Neuronal stem cell (in vitro differentiated cells): ENCODE measurements at regions not wholly inside any gene's neighbourhood (a gene's known extent, or its start where the extent isn't known, plus 50 kb on each side); places are given as distances from the start of the nearest gene placed in this dataset.

Experiments used
- DNase-seq: peaks from one replicate; pipeline ENCODE4 v3.0.0-alpha.2; 2013; ENCODE audit warnings: low spot score
- H2AFZ ChIP-seq: one replicate; pipeline ENCODE4 v1.6.1; 2013; ENCODE audit warnings: mild to moderate bottlenecking, low read length, inconsistent platforms
- H2AK5ac ChIP-seq: 2 replicates; pipeline ENCODE4 v1.6.1; 2013; ENCODE audit warnings: low read depth, mild to moderate bottlenecking, inconsistent platforms, low read length, moderate library complexity, mixed read lengths
- H2BK120ac ChIP-seq: 2 replicates; pipeline ENCODE4 v1.6.1; 2013; ENCODE audit warnings: low read depth, mild to moderate bottlenecking, inconsistent platforms, low read length, moderate library complexity, mixed read lengths
- H2BK12ac ChIP-seq: one replicate; pipeline ENCODE4 v1.6.1; 2013; ENCODE audit warnings: low read length, inconsistent platforms
- H2BK15ac ChIP-seq: 2 replicates; pipeline ENCODE4 v1.6.1; 2013; ENCODE audit warnings: mild to moderate bottlenecking, low read length, inconsistent platforms, mixed read lengths
- H2BK5ac ChIP-seq: one replicate; pipeline ENCODE4 v1.6.1; 2013; ENCODE audit warnings: inconsistent platforms, mild to moderate bottlenecking, low read length, moderate library complexity
- H3K14ac ChIP-seq: one replicate; pipeline ENCODE4 v1.6.1; 2013; ENCODE audit warnings: low read length, inconsistent platforms
- H3K18ac ChIP-seq: 2 replicates; pipeline ENCODE4 v1.6.1; 2013; ENCODE audit warnings: low read length, inconsistent platforms
- H3K23ac ChIP-seq: 2 replicates; pipeline ENCODE4 v1.6.1; 2013; ENCODE audit warnings: low read depth, mild to moderate bottlenecking, mixed read lengths, low read length, inconsistent platforms; ENCODE audit not compliant: poor library complexity
- H3K27ac ChIP-seq: replicated peaks from 3 replicates; pipeline ENCODE4 v1.5.1; 2013; ENCODE audit warnings: low read length, inconsistent platforms
- H3K27me3 ChIP-seq, 3 experiments: 2 replicates each; pipeline ENCODE4 v1.6.1; 2013; ENCODE audit warnings: low read length in 3 of 3, mild to moderate bottlenecking in 2 of 3, inconsistent platforms in 1 of 3, low read depth in 1 of 3, mixed read lengths in 1 of 3, moderate library complexity in 1 of 3; ENCODE audit not compliant: control insufficient read depth in 3 of 3, insufficient read depth in 3 of 3
- H3K36me3 ChIP-seq, 2 donors: replicated peaks in 1 of 2; 2 replicates each; pipeline ENCODE4 v1.6.1; 2013; ENCODE audit warnings: low read length in 2 of 2; ENCODE audit not compliant: control insufficient read depth in 2 of 2, insufficient read depth in 2 of 2
- H3K4ac ChIP-seq: 2 replicates; pipeline ENCODE4 v1.6.1; 2013; ENCODE audit warnings: inconsistent platforms, mild to moderate bottlenecking, low read length, moderate library complexity
- H3K4me1 ChIP-seq, 2 donors: 1 replicate in 1 of 2; 2 replicates in 1 of 2; pipeline ENCODE4 v1.6.1; 2013; ENCODE audit warnings: low read length in 2 of 2, low read depth in 1 of 2; ENCODE audit not compliant: control insufficient read depth in 2 of 2, insufficient read depth in 1 of 2
- H3K4me2 ChIP-seq: one replicate; pipeline ENCODE4 v1.6.1; 2013; ENCODE audit warnings: mild to moderate bottlenecking, low read length, inconsistent platforms; ENCODE audit not compliant: insufficient read depth, poor library complexity, severe bottlenecking
- H3K4me3 ChIP-seq, 2 donors: 2 replicates each; pipeline ENCODE4 v1.5.1; 2013; ENCODE audit warnings: low read length in 2 of 2, mild to moderate bottlenecking in 2 of 2, inconsistent platforms in 1 of 2, moderate library complexity in 1 of 2
- H3K79me1 ChIP-seq: one replicate; pipeline ENCODE4 v1.6.1; 2013; ENCODE audit warnings: low read depth, mild to moderate bottlenecking, inconsistent platforms, low read length, moderate library complexity
- H3K9ac ChIP-seq: one replicate; pipeline ENCODE4 v1.6.1; 2013; ENCODE audit warnings: mild to moderate bottlenecking, low read depth, low read length, inconsistent platforms; ENCODE audit not compliant: poor library complexity
- H3K9me3 ChIP-seq, 2 donors: replicated peaks in 1 of 2; 2 replicates each; pipeline versions ENCODE3 to v1.6.1; 2013; ENCODE audit warnings: low read length in 2 of 2, mild to moderate bottlenecking in 2 of 2, inconsistent platforms in 1 of 2, low read depth in 1 of 2, mixed read lengths in 1 of 2, moderate library complexity in 1 of 2; ENCODE audit not compliant: control insufficient read depth in 2 of 2, insufficient read depth in 1 of 2
- H4K8ac ChIP-seq: one replicate; pipeline ENCODE4 v1.6.1; 2013; ENCODE audit warnings: low read depth, mild to moderate bottlenecking, inconsistent platforms, low read length, moderate library complexity
- H4K91ac ChIP-seq: one replicate; pipeline ENCODE4 v1.6.1; 2013; ENCODE audit warnings: low read length, low read depth, mild to moderate bottlenecking, inconsistent platforms; ENCODE audit not compliant: poor library complexity
- WGBS, 2 donors: extraction: QIAGEN DNeasy Blood & Tissue Kit; methylation state at CpG; one replicate each; pipeline ENCODE4 v1.1.7; 2013; ENCODE audit warnings: missing lambda C conversion rate in 2 of 2, mixed read lengths in 1 of 2; ENCODE audit not compliant: insufficient read length in 2 of 2, insufficient replicate concordance in 1 of 2; ENCODE audit errors: extremely low coverage in 2 of 2; 5-methylcytosine and 5-hydroxymethylcytosine counted together

- Histone ChIP-seq H3K4me1 (no peaks in the 10 kb centered on the region), H3K14ac (no peak overlapping the region), H2AK5ac (no peak overlapping the region), H4K8ac (no peak overlapping the region), H2BK15ac (no peak overlapping the region), H2BK5ac (no peak overlapping the region), H3K27me3 (peaks cover 0 to 25% (median 0%) of the 10 kb centered on the region in 3 experiments), H3K18ac (no peak overlapping the region), H3K4me2 (no peak overlapping the region), H2BK120ac (no peak overlapping the region), H3K4me3 (no peak overlapping the region), H3K4ac (no peak overlapping the region), H3K79me1 (no peaks in the 10 kb centered on the region), H4K91ac (no peak overlapping the region), H3K9ac (no peak overlapping the region), H2BK12ac (no peak overlapping the region), H3K9me3 (no peaks in the 10 kb centered on the region), H3K27ac (no peak overlapping the region), H3K36me3 (no peaks in the 10 kb centered on the region), H3K23ac (no peak overlapping the region), H2AFZ (no peak overlapping the region)
- no CpG with 5 or more reads among the region's 22 CpGs for WGBS, 2 donors
- DNase-seq, result no peak
Observed at GRCh38 chr11:69925366-69926196, 106.4 kb upstream of the FGF3 start.

- Histone ChIP-seq H3K18ac (no peak overlapping the region), H2BK5ac (no peak overlapping the region), H2AK5ac (no peak overlapping the region), H2BK15ac (no peak overlapping the region), H3K36me3 (no peaks in the 10 kb centered on the region), H3K79me1 (no peaks in the 10 kb centered on the region), H3K23ac (no peak overlapping the region), H4K8ac (no peak overlapping the region), H3K9ac (no peak overlapping the region), H4K91ac (no peak overlapping the region), H2AFZ (no peak overlapping the region), H3K27me3 (peaks cover 0 to 25% (median 0%) of the 10 kb centered on the region in 3 experiments), H3K27ac (no peak overlapping the region), H2BK12ac (no peak overlapping the region), H3K4me2 (no peak overlapping the region), H3K4me3 (no peak overlapping the region), H2BK120ac (no peak overlapping the region), H3K14ac (no peak overlapping the region), H3K4me1 (no peaks in the 10 kb centered on the region), H3K9me3 (no peaks in the 10 kb centered on the region), H3K4ac (no peak overlapping the region)
- DNase-seq, result no peak
- no CpG with 5 or more reads among the region's 15 CpGs for WGBS, 2 donors
Observed at GRCh38 chr11:69926376-69927050, 107.3 kb upstream of the FGF3 start.

- H3K4me3 ChIP-seq, result no peak overlapping the region
- H2BK120ac ChIP-seq, result no peak overlapping the region
- H4K91ac ChIP-seq, result no peak overlapping the region
- no peak overlapping the region for H3K9ac ChIP-seq
- H3K27ac ChIP-seq, result no peak overlapping the region
- no peak overlapping the region for H3K4ac ChIP-seq
- no peak overlapping the region for H3K18ac ChIP-seq
- H3K36me3 ChIP-seq, result no peaks in the 10 kb centered on the region
- no peak overlapping the region for H2BK15ac ChIP-seq
- no peaks in the 10 kb centered on the region for H3K9me3 ChIP-seq
- no peaks in the 10 kb centered on the region for H3K79me1 ChIP-seq
- H4K8ac ChIP-seq, result no peak overlapping the region
- no peak overlapping the region for H2BK5ac ChIP-seq
- no peak overlapping the region for H2AFZ ChIP-seq
- WGBS, 2 donors, result no CpG with 5 or more reads among the region's 9 CpGs
- no peak overlapping the region for H3K4me2 ChIP-seq
- H3K4me1 ChIP-seq, result peaks cover 0 to 5% of the 10 kb centered on the region in 2 donors
- H3K23ac ChIP-seq, result no peak overlapping the region
- peaks cover 0 to 28% (median 0%) of the 10 kb centered on the region in 3 experiments for H3K27me3 ChIP-seq
- DNase-seq, result no peak
- no peak overlapping the region for H2BK12ac ChIP-seq
- H3K14ac ChIP-seq, result no peak overlapping the region
- no peak overlapping the region for H2AK5ac ChIP-seq
Observed at GRCh38 chr11:69928121-69928520, 108.9 kb upstream of the FGF3 start.

- Histone ChIP-seq H3K27ac (no peak overlapping the region), H2BK120ac (no peak overlapping the region), H4K8ac (no peak overlapping the region), H2AFZ (no peak overlapping the region), H3K27me3 (peaks cover 0 to 25% (median 0%) of the 10 kb centered on the region in 3 experiments), H3K79me1 (no peaks in the 10 kb centered on the region), H3K18ac (no peak overlapping the region), H2AK5ac (no peak overlapping the region), H4K91ac (no peak overlapping the region), H3K9me3 (no peaks in the 10 kb centered on the region), H3K4me3 (no peak overlapping the region), H3K23ac (no peak overlapping the region), H3K14ac (no peak overlapping the region), H2BK15ac (no peak overlapping the region), H3K4ac (no peak overlapping the region), H3K4me2 (no peak overlapping the region), H3K9ac (no peak overlapping the region), H2BK12ac (no peak overlapping the region), H3K4me1 (peaks cover 0 to 5% of the 10 kb centered on the region in 2 donors), H3K36me3 (no peaks in the 10 kb centered on the region), H2BK5ac (no peak overlapping the region)
- WGBS, 2 donors, result no CpG with 5 or more reads among the region's 3 CpGs
- no peak for DNase-seq
Observed at GRCh38 chr11:69928975-69929374, 109.8 kb upstream of the FGF3 start.
